SK-N-SH (cell line): ENCODE measurements at regions not wholly inside any gene's neighbourhood (a gene's known extent, or its start where the extent isn't known, plus 50 kb on each side); places are given as distances from the start of the nearest gene placed in this dataset.

Experiments used
- CTCF ChIA-PET: fragments of 300-600, 350-600 bp; formaldehyde crosslinking; extraction: SDS; loops from one replicate; lab custom pipeline; 2021; lab: Yijun Ruan, JAX
- POLR2A ChIA-PET: fragments of 350-600 bp; sonication (Branson Sonifier 250); formaldehyde crosslinking; extraction: SDS; loops from one replicate; lab custom pipeline; 2020; ENCODE audit warnings: antibody characterized with exemption, inconsistent platforms; lab: Yijun Ruan, JAX
- DNase-seq: peaks from one replicate; pipeline ENCODE4 v3.0.0; 2012
- H2AFZ ChIP-seq: fragments of 200-600 bp; sonication (generic); 2 replicates; pipeline ENCODE4 v1.8.1; 2016; ENCODE audit warnings: antibody characterized with exemption, mild to moderate bottlenecking, low read depth
- H3F3A ChIP-seq: fragments of 200-600 bp; sonication (generic); replicated peaks from 2 replicates; pipeline ENCODE3; 2016; ENCODE audit warnings: antibody characterized with exemption, mild to moderate bottlenecking; ENCODE audit not compliant: insufficient read depth
- H3K27ac ChIP-seq, 2 experiments: fragments of 200-500 bp in 1 of 2; fragments of 200-600 bp in 1 of 2; sonication (Bioruptor generic) in 1 of 2; sonication (generic), shearing (Covaris generic) in 1 of 2; 2 replicates each; pipeline versions ENCODE4 v1.5.1 to v1.6.1; 2014 to 2016; ENCODE audit warnings: low read depth in 2 of 2, inconsistent platforms in 1 of 2, low read length in 1 of 2, mild to moderate bottlenecking in 1 of 2, mixed read lengths in 1 of 2
- H3K27me3 ChIP-seq: fragments of 200-600 bp; sonication (generic), shearing (Covaris generic); 2 replicates; pipeline ENCODE4 v1.6.1; 2016; ENCODE audit warnings: mixed run types; ENCODE audit not compliant: insufficient read depth
- H3K36me3 ChIP-seq, 2 experiments: fragments of 200-500 bp in 1 of 2; fragments of 200-600 bp in 1 of 2; sonication (Bioruptor generic) in 1 of 2; sonication (generic) in 1 of 2; replicated peaks in 1 of 2; 2 replicates each; pipeline versions ENCODE3 to v1.5.1; 2014 to 2016; ENCODE audit warnings: low read length in 1 of 2, mild to moderate bottlenecking in 1 of 2; ENCODE audit not compliant: insufficient read depth in 2 of 2, control insufficient read depth in 1 of 2
- H3K4me1 ChIP-seq, 2 experiments: fragments of 200-500 bp in 1 of 2; fragments of 200-600 bp in 1 of 2; sonication (Bioruptor generic) in 1 of 2; sonication (generic), shearing (Covaris generic) in 1 of 2; 2 replicates each; pipeline versions ENCODE4 v1.5.1 to v1.6.1; 2014 to 2016; ENCODE audit warnings: low read depth in 1 of 2, low read length in 1 of 2, mixed run types in 1 of 2; ENCODE audit not compliant: insufficient read depth in 2 of 2, control insufficient read depth in 1 of 2
- H3K4me2 ChIP-seq: fragments of 200-600 bp; sonication (generic), shearing (Covaris generic); 2 replicates; pipeline ENCODE4 v1.6.1; 2017; ENCODE audit warnings: mixed run types
- H3K4me3 ChIP-seq, 2 experiments: fragments of 200-500 bp in 1 of 2; fragments of 200-600 bp in 1 of 2; sonication (Bioruptor generic) in 1 of 2; sonication (generic), shearing (Covaris generic) in 1 of 2; 2 replicates each; pipeline versions ENCODE4 v1.5.1 to v1.8.1; 2014 to 2016; ENCODE audit warnings: low read depth in 2 of 2, inconsistent platforms in 1 of 2, low read length in 1 of 2, mild to moderate bottlenecking in 1 of 2, mixed read lengths in 1 of 2, moderate library complexity in 1 of 2
- H3K79me2 ChIP-seq: fragments of 200-600 bp; sonication (generic); 2 replicates; pipeline ENCODE4 v1.8.1; 2017; ENCODE audit warnings: mild to moderate bottlenecking; ENCODE audit not compliant: insufficient read depth
- H3K9ac ChIP-seq: fragments of 200-600 bp; sonication (generic); 2 replicates; pipeline ENCODE4 v1.6.1; 2017; ENCODE audit warnings: mixed run types
- H3K9me2 ChIP-seq: fragments of 200-600 bp; sonication (generic); 2 replicates; pipeline ENCODE4 v1.6.1; 2017; ENCODE audit warnings: mixed run types
- H3K9me3 ChIP-seq: fragments of 200-600 bp; sonication (generic); 2 replicates; pipeline ENCODE4 v1.6.1; 2017; ENCODE audit warnings: mixed run types, mild to moderate bottlenecking, moderate library complexity
- H4K20me1 ChIP-seq: fragments of 200-600 bp; sonication (generic); 2 replicates; pipeline ENCODE4 v1.6.1; 2017; ENCODE audit warnings: mild to moderate bottlenecking, mixed run types; ENCODE audit not compliant: insufficient read depth
- CHD2 ChIP-seq: fragments of 150-350 bp; IDR thresholded peaks from 2 replicates; pipeline ENCODE4 v1.6.1; 2018; ENCODE audit warnings: low read length; ENCODE audit not compliant: partially characterized antibody
- ELF1 ChIP-seq: IDR thresholded peaks from 2 replicates; pipeline ENCODE4 v1.4.0; 2012
- EZH2phosphoT487 ChIP-seq: fragments of 200-600 bp; sonication (generic); IDR thresholded peaks from 2 replicates; pipeline ENCODE4 v1.6.1; 2017; ENCODE audit warnings: low read depth, mixed run types, mild to moderate bottlenecking, antibody characterized with exemption, moderate library complexity, borderline replicate concordance
- FOSL2 ChIP-seq: IDR thresholded peaks from 2 replicates; pipeline ENCODE4 v1.4.0; 2012; ENCODE audit warnings: low read depth, mild to moderate bottlenecking, moderate library complexity, borderline replicate concordance
- FOXJ3 ChIP-seq: sonication (generic); formaldehyde crosslinking; IDR thresholded peaks from 2 replicates; pipeline ENCODE4 v1.5.1; 2020; ENCODE audit warnings: mild to moderate bottlenecking, missing genetic modification reagents
- FOXM1 ChIP-seq: IDR thresholded peaks from 2 replicates; pipeline ENCODE4 v1.4.0; 2012; ENCODE audit warnings: low read depth, mild to moderate bottlenecking
- GABPA ChIP-seq: IDR thresholded peaks from 2 replicates; pipeline ENCODE4 v1.4.0; 2012; ENCODE audit warnings: low read depth, mild to moderate bottlenecking
- GATA2 ChIP-seq: sonication (generic); formaldehyde crosslinking; IDR thresholded peaks from 2 replicates; pipeline ENCODE4 v1.5.0; 2020; ENCODE audit warnings: mild to moderate bottlenecking, missing genetic modification reagents
- IRF3 ChIP-seq: fragments of 150-350 bp; IDR thresholded peaks from 2 replicates; pipeline ENCODE4 v1.6.1; 2016; ENCODE audit warnings: mild to moderate bottlenecking, low read depth, low read length
- MAX ChIP-seq: IDR thresholded peaks from 2 replicates; pipeline ENCODE4 v1.4.0; 2012; ENCODE audit warnings: low read depth
- RXRA ChIP-seq: IDR thresholded peaks from 2 replicates; pipeline ENCODE4 v1.4.0; 2012; ENCODE audit warnings: low read depth, mild to moderate bottlenecking, borderline replicate concordance
- SMC3 ChIP-seq: IDR thresholded peaks from 2 replicates; pipeline ENCODE4 v1.6.1; 2012; ENCODE audit warnings: low read depth, low read length, improper control_type of control experiment
- TEAD4 ChIP-seq: IDR thresholded peaks from 2 replicates; pipeline ENCODE4 v1.4.0; 2012; ENCODE audit warnings: mild to moderate bottlenecking, borderline replicate concordance; ENCODE audit not compliant: insufficient read depth
- USF2 ChIP-seq: fragments of 150-350 bp; IDR thresholded peaks from 2 replicates; pipeline ENCODE4 v1.6.1; 2017; ENCODE audit warnings: antibody characterized with exemption, low read length, low read depth, borderline replicate concordance
- WGBS: methylation state at CpG from one replicate; pipeline ENCODE4 v1.1.6; 2017; ENCODE audit warnings: low lambda C conversion rate; 5-methylcytosine and 5-hydroxymethylcytosine counted together
- TF ChIP-seq, protein P1 (sequence below): IDR thresholded peaks from 2 replicates; pipeline ENCODE4 v1.6.1; 2012; ENCODE audit warnings: mild to moderate bottlenecking, low read depth, low read length, moderate library complexity
- TF ChIP-seq, protein P2 (sequence below): IDR thresholded peaks from 2 replicates; pipeline ENCODE4; 2012

- POLR2A ChIA-PET, result no interaction called here
- H3K9me3 ChIP-seq, result no peaks in the 10 kb centered on the region
- TF ChIP-seq MAX, result no peak
- TF ChIP-seq, protein P1, sequence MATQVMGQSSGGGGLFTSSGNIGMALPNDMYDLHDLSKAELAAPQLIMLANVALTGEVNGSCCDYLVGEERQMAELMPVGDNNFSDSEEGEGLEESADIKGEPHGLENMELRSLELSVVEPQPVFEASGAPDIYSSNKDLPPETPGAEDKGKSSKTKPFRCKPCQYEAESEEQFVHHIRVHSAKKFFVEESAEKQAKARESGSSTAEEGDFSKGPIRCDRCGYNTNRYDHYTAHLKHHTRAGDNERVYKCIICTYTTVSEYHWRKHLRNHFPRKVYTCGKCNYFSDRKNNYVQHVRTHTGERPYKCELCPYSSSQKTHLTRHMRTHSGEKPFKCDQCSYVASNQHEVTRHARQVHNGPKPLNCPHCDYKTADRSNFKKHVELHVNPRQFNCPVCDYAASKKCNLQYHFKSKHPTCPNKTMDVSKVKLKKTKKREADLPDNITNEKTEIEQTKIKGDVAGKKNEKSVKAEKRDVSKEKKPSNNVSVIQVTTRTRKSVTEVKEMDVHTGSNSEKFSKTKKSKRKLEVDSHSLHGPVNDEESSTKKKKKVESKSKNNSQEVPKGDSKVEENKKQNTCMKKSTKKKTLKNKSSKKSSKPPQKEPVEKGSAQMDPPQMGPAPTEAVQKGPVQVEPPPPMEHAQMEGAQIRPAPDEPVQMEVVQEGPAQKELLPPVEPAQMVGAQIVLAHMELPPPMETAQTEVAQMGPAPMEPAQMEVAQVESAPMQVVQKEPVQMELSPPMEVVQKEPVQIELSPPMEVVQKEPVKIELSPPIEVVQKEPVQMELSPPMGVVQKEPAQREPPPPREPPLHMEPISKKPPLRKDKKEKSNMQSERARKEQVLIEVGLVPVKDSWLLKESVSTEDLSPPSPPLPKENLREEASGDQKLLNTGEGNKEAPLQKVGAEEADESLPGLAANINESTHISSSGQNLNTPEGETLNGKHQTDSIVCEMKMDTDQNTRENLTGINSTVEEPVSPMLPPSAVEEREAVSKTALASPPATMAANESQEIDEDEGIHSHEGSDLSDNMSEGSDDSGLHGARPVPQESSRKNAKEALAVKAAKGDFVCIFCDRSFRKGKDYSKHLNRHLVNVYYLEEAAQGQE, result no peak
- no peak for TF ChIP-seq USF2
- no peak for TF ChIP-seq SMC3
- TF ChIP-seq TEAD4, result no peak
- TF ChIP-seq, protein P2, sequence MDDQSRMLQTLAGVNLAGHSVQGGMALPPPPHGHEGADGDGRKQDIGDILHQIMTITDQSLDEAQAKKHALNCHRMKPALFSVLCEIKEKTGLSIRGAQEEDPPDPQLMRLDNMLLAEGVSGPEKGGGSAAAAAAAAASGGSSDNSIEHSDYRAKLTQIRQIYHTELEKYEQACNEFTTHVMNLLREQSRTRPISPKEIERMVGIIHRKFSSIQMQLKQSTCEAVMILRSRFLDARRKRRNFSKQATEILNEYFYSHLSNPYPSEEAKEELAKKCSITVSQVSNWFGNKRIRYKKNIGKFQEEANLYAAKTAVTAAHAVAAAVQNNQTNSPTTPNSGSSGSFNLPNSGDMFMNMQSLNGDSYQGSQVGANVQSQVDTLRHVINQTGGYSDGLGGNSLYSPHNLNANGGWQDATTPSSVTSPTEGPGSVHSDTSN, result no peak
- no peak for TF ChIP-seq FOSL2
- TF ChIP-seq IRF3, result no peak
- TF ChIP-seq FOXJ3 (CRISPR knock-in tag), result no peak
- no peak for TF ChIP-seq ELF1
- no peak for TF ChIP-seq FOXM1
- no peak for TF ChIP-seq RXRA
- TF ChIP-seq CHD2, result no peak
- TF ChIP-seq GABPA, result no peak
- no peak for TF ChIP-seq GATA2 (CRISPR knock-in tag)
- TF ChIP-seq EZH2phosphoT487, result no peak
- TF ChIP-seq, all 33 proteins: peak for 0
- Histone ChIP-seq H3K9ac (no peak overlapping the region), H3K4me1 (no peaks in the 10 kb centered on the region; a peak in 1 of 4 replicates), H3K27ac (no peak overlapping the region), H3K36me3 (peaks cover 3 to 10% of the 10 kb centered on the region in 2 experiments), H3K79me2 (no peaks in the 10 kb centered on the region), H3F3A (no peaks in the 10 kb centered on the region), H2AFZ (no peak overlapping the region), H3K4me3 (no peak overlapping the region), H3K4me2 (no peak overlapping the region), H3K9me2 (no peaks in the 10 kb centered on the region), H3K27me3 (no peaks in the 10 kb centered on the region), H4K20me1 (no peaks in the 10 kb centered on the region)
- 83% methylated on average over 4 of the region's 4 CpGs for WGBS
- CTCF ChIA-PET, result interaction anchor here (1.4 to 2.5 kb wide), 5 partner anchors 12 to 46 kb away, joined by 3 to 10 read pairs (median 6); no protein-coding TSS in a partner anchor
- no peak for DNase-seq
Observed at GRCh38 chr6:154914288-154914687, 80.8 kb upstream of the TIAM2 start.
